ENCODE measurements at regions not wholly inside any gene's neighbourhood (a gene's known extent, or its start where the extent isn't known, plus 50 kb on each side); places are given as distances from the start of the nearest gene placed in this dataset.
A peak's percentile ranks its signal among the peaks of the same experiment; 100 is the strongest.

GRCh38 chr18:11553098-11553940 lies 56.1 kb upstream of the SLC35G4 start:
- no peaks in the 10 kb centered on the region for H3K9me3 Mint-ChIP-seq (ENCODE audit: low read depth)
- DNase-seq (ENCODE audit: low spot score), result no peak
- H3K36me3 Mint-ChIP-seq (ENCODE audit: low read depth), result no peaks in the 10 kb centered on the region
- H3K4me1 Mint-ChIP-seq (ENCODE audit: low read depth), result peaks cover 2% of the 10 kb centered on the region
- peak; percentile 97 for TF ChIP-seq CTCF (IDR thresholded peaks at IDR 0.05)
- peaks cover 2% of the 10 kb centered on the region for H3K27me3 Mint-ChIP-seq (ENCODE audit: low read depth)
- no peak overlapping the region for H3K4me3 Mint-ChIP-seq (ENCODE audit: unreplicated experiment)
- H3K27ac Mint-ChIP-seq (ENCODE audit: unreplicated experiment), result no peak overlapping the region

GRCh38 chr18:11548916-11549551 lies 60.4 kb upstream of the SLC35G4 start:
- DNase-seq (ENCODE audit: low spot score), result no peak
- no peak overlapping the region for H3K27ac Mint-ChIP-seq (ENCODE audit: unreplicated experiment)
- no peak overlapping the region for H3K4me3 Mint-ChIP-seq (ENCODE audit: unreplicated experiment)
- H3K4me1 Mint-ChIP-seq (ENCODE audit: low read depth), result peaks cover 2% of the 10 kb centered on the region
- H3K36me3 Mint-ChIP-seq (ENCODE audit: low read depth), result no peaks in the 10 kb centered on the region
- no peak for TF ChIP-seq CTCF (IDR thresholded peaks at IDR 0.05)
- H3K9me3 Mint-ChIP-seq (ENCODE audit: low read depth), result peaks cover 16% of the 10 kb centered on the region
- peaks cover 2% of the 10 kb centered on the region for H3K27me3 Mint-ChIP-seq (ENCODE audit: low read depth)

- H3K36me3 Mint-ChIP-seq (ENCODE audit: low read depth), result no peaks in the 10 kb centered on the region
- peaks cover under 1% of the 10 kb centered on the region for H3K27me3 Mint-ChIP-seq (ENCODE audit: low read depth)
- H3K4me1 Mint-ChIP-seq (ENCODE audit: low read depth), result peaks cover under 1% of the 10 kb centered on the region
- no peak overlapping the region for H3K27ac Mint-ChIP-seq (ENCODE audit: unreplicated experiment)
- no peak for TF ChIP-seq CTCF (IDR thresholded peaks at IDR 0.05)
- H3K4me3 Mint-ChIP-seq (ENCODE audit: unreplicated experiment), result no peak overlapping the region
- H3K9me3 Mint-ChIP-seq (ENCODE audit: low read depth), result peaks cover 20% of the 10 kb centered on the region
- DNase-seq (ENCODE audit: low spot score), result no peak
These were observed 61.0 kb upstream of the SLC35G4 start for GRCh38 chr18:11548396-11548795.

DNA sequence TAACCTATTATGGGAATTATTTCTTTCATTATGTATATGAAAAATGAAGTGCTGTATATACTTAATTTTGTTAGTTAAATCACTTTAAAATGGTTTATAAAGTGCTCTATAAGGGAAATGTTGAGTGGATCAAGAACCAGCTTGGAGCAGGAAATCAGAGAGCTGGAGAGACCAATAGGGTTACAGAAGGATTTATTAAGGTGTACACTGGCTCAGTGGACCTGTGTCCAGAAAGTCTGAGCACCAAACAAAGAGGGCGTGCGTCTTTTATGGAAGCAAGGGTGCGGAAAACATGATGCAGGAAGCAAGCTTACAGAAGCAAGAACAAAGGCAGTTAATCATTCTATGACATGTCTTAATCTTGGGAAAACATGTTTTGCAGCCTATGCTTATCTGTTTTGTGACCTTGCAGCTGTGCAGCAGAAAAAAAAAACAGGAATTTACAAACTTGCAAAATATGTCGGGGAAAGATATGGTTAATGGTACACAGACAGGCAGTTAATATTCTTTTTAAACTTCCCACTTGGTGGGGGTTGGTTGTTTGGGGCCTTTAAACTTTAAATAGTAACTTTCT lies 65.2 kb upstream of the SLC35G4 start:
- H3K27ac Mint-ChIP-seq (ENCODE audit: unreplicated experiment), result no peak overlapping the region
- no peaks in the 10 kb centered on the region for H3K4me1 Mint-ChIP-seq (ENCODE audit: low read depth)
- H3K36me3 Mint-ChIP-seq (ENCODE audit: low read depth), result no peaks in the 10 kb centered on the region
- TF ChIP-seq CTCF (IDR thresholded peaks at IDR 0.05), result no peak
- no peaks in the 10 kb centered on the region for H3K27me3 Mint-ChIP-seq (ENCODE audit: low read depth)
- H3K9me3 Mint-ChIP-seq (ENCODE audit: low read depth), result peaks cover 24% of the 10 kb centered on the region
- no peak overlapping the region for H3K4me3 Mint-ChIP-seq (ENCODE audit: unreplicated experiment)
- no peak for DNase-seq (ENCODE audit: low spot score)

GRCh38 chr18:11541179-11541578 lies 68.2 kb upstream of the SLC35G4 start:
- no peak overlapping the region for H3K27ac Mint-ChIP-seq (ENCODE audit: unreplicated experiment)

More at GRCh38 chr18:11541179-11541578, 68.2 kb upstream of the SLC35G4 start:
- H3K27me3 Mint-ChIP-seq (ENCODE audit: low read depth), result no peaks in the 10 kb centered on the region
- TF ChIP-seq CTCF (IDR thresholded peaks at IDR 0.05), result no peak
- peaks cover 24% of the 10 kb centered on the region for H3K9me3 Mint-ChIP-seq (ENCODE audit: low read depth)
- H3K4me3 Mint-ChIP-seq (ENCODE audit: unreplicated experiment), result no peak overlapping the region
- DNase-seq (ENCODE audit: low spot score), result no peak
- H3K36me3 Mint-ChIP-seq (ENCODE audit: low read depth), result no peaks in the 10 kb centered on the region
- H3K4me1 Mint-ChIP-seq (ENCODE audit: low read depth), result no peaks in the 10 kb centered on the region

Data from chondrocyte (in vitro differentiated cells).